H1 (cell line): ENCODE measurements at regions not wholly inside any gene's neighbourhood (a gene's known extent, or its start where the extent isn't known, plus 50 kb on each side); places are given as distances from the start of the nearest gene placed in this dataset.

Source experiments
- EP300 ChIP-seq, 2 experiments: IDR thresholded peaks; 1 replicate in 1 of 2; 2 replicates in 1 of 2; pipeline ENCODE4 v1.6.1; 2011 to 2012; ENCODE audit warnings: low read depth in 2 of 2, low read length in 2 of 2, mild to moderate bottlenecking in 2 of 2, borderline replicate concordance in 1 of 2, inconsistent platforms in 1 of 2, moderate library complexity in 1 of 2
- GTF2F1 ChIP-seq: IDR thresholded peaks from 2 replicates; pipeline ENCODE4 v1.6.1; 2012; ENCODE audit warnings: low read depth, low read length, improper control_type of control experiment, borderline replicate concordance
- HDAC6 ChIP-seq: IDR thresholded peaks from one replicate; pipeline ENCODE4 v1.7.1; 2012; ENCODE audit warnings: low read depth, mild to moderate bottlenecking, inconsistent platforms, low read length, moderate library complexity
- POLR2A ChIP-seq, 2 experiments: IDR thresholded peaks; 1 replicate in 1 of 2; 2 replicates in 1 of 2; pipeline ENCODE4 v1.6.1; 2011; ENCODE audit warnings: low read depth in 2 of 2, low read length in 2 of 2, mild to moderate bottlenecking in 2 of 2; ENCODE audit errors: control extremely low read depth in 1 of 2
- TAF1 ChIP-seq: IDR thresholded peaks from 2 replicates; pipeline ENCODE4 v1.6.1; 2011; ENCODE audit warnings: mild to moderate bottlenecking, low read depth, low read length
- YY1 ChIP-seq: IDR thresholded peaks from 2 replicates; pipeline ENCODE4 v1.6.1; 2011; ENCODE audit warnings: low read depth, mild to moderate bottlenecking, low read length
- ZNF274 ChIP-seq: IDR thresholded peaks from 2 replicates; pipeline ENCODE4 v1.7.0; 2012; ENCODE audit warnings: low read length, borderline replicate concordance; ENCODE audit errors: extremely low read depth

DNA sequence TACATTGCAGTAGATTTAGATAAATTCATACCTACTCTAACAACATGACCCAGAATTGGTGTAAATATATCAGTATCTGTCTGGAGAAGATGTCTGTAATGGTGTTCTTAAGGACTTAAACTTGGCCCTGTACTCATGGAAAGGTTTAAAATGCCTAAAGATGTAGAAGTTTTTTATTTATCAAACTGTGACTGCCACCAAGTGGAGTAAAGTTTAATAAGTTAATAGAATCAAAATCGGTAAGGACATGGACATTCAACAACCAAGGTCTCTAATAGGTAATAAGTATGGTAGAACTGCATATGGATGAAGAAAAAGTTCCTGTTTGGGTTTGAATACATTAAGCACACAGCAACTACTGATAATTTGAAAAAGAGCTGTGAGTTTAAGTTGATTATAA, 474.0 kb upstream of the NDST3 start:
- no peak for TF ChIP-seq ZNF274
- TF ChIP-seq EP300 (IDR thresholded peaks at IDR 0.05; ENCODE audit: borderline replicate concordance in 1 of 2, low read depth in 2 of 2, low read length in 2 of 2): no peak
- TF ChIP-seq POLR2A (IDR thresholded peaks at IDR 0.05; ENCODE audit: control extremely low read depth in 1 of 2, low read depth in 2 of 2, low read length in 2 of 2): no peak
- TF ChIP-seq GTF2F1: no peak
- no peak for TF ChIP-seq HDAC6
- TF ChIP-seq YY1: no peak
- no peak for TF ChIP-seq TAF1
